Brain microvascular endothelial cell (primary cell): ENCODE measurements at regions not wholly inside any gene's neighbourhood (a gene's known extent, or its start where the extent isn't known, plus 50 kb on each side); places are given as distances from the start of the nearest gene placed in this dataset.

Source experiments
- DNase-seq: peaks from one replicate; pipeline ENCODE4 v3.0.0-alpha.2; 2020
- H3K27ac ChIP-seq: fragments of 250-450 bp; sonication (Bioruptor Pico); 2 replicates; pipeline ENCODE4 v1.5.1; 2020; ENCODE audit warnings: mild to moderate bottlenecking, moderate library complexity
- H3K27me3 ChIP-seq: fragments of 250-450 bp; sonication (Bioruptor Pico); replicated peaks from 2 replicates; pipeline ENCODE4 v1.5.1; 2020; ENCODE audit warnings: mild to moderate bottlenecking
- H3K36me3 ChIP-seq: fragments of 250-450 bp; sonication (Bioruptor Pico); replicated peaks from 2 replicates; pipeline ENCODE4 v1.5.1; 2020; ENCODE audit warnings: mild to moderate bottlenecking
- H3K4me3 ChIP-seq: 2 replicates; pipeline ENCODE4 v1.5.1; 2011; ENCODE audit warnings: low read depth, mild to moderate bottlenecking, control low read depth, low read length, moderate library complexity
- CTCF ChIP-seq: IDR thresholded peaks from 2 replicates; pipeline ENCODE4 v1.5.1; 2011; ENCODE audit warnings: low read depth, mild to moderate bottlenecking, moderate library complexity, low read length, control low read depth, inconsistent platforms; ENCODE audit errors: missing control alignments
- in situ Hi-C: cut with HindIII; loops from 2 replicates; pipeline ENCODE4 v1.10.0; 2017; ENCODE audit warnings: low sequenced_read_pairs, low pct_ligation_motif_present

- Histone ChIP-seq H3K27ac (no peak overlapping the region), H3K36me3 (no peaks in the 10 kb centered on the region), H3K4me3 (no peak overlapping the region), H3K27me3 (no peaks in the 10 kb centered on the region)
- TF ChIP-seq CTCF, result no peak
- in situ Hi-C loops, result no loop called here
- no peak for DNase-seq
These were observed 790.6 kb upstream of the ADGRL2 start for GRCh38 chr1:81010126-81010525.

GRCh38 chr1:81008293-81008692 is 792.4 kb upstream of the ADGRL2 start:
- Histone ChIP-seq H3K36me3 (no peaks in the 10 kb centered on the region), H3K4me3 (no peak overlapping the region), H3K27me3 (no peaks in the 10 kb centered on the region), H3K27ac (no peak overlapping the region)
- DNase-seq, result no peak
- in situ Hi-C loops, result no loop called here
- no peak for TF ChIP-seq CTCF

GRCh38 chr1:81007024-81007423 is 793.7 kb upstream of the ADGRL2 start:
- in situ Hi-C loops, result no loop called here

GRCh38 chr1:81006502-81006901 is 794.2 kb upstream of the ADGRL2 start:
- in situ Hi-C loops, result no loop called here

More at GRCh38 chr1:81007024-81007423, 793.7 kb upstream of the ADGRL2 start:
- H3K4me3 ChIP-seq, result no peak overlapping the region
- H3K36me3 ChIP-seq, result no peaks in the 10 kb centered on the region
- no peaks in the 10 kb centered on the region for H3K27me3 ChIP-seq
- DNase-seq, result no peak
- H3K27ac ChIP-seq, result no peak overlapping the region
- TF ChIP-seq CTCF, result no peak

GRCh38 chr1:81004011-81004410 is 796.7 kb upstream of the ADGRL2 start:
- in situ Hi-C loops, result no loop called here
- DNase-seq, result no peak
- no peak overlapping the region for H3K4me3 ChIP-seq
- no peaks in the 10 kb centered on the region for H3K27me3 ChIP-seq
- H3K27ac ChIP-seq, result no peak overlapping the region
- no peak for TF ChIP-seq CTCF
- H3K36me3 ChIP-seq, result no peaks in the 10 kb centered on the region

More at GRCh38 chr1:81006502-81006901, 794.2 kb upstream of the ADGRL2 start:
- no peak overlapping the region for H3K4me3 ChIP-seq
- no peaks in the 10 kb centered on the region for H3K36me3 ChIP-seq
- TF ChIP-seq CTCF, result no peak
- DNase-seq, result no peak
- no peaks in the 10 kb centered on the region for H3K27me3 ChIP-seq
- no peak overlapping the region for H3K27ac ChIP-seq

GRCh38 chr1:80994934-80995333 is 805.8 kb upstream of the ADGRL2 start:
- no peak for TF ChIP-seq CTCF
- no peak overlapping the region for H3K27ac ChIP-seq
- in situ Hi-C loops, result no loop called here
- no peak overlapping the region for H3K4me3 ChIP-seq
- no peaks in the 10 kb centered on the region for H3K27me3 ChIP-seq
- peak; percentile 4 for DNase-seq
- no peaks in the 10 kb centered on the region for H3K36me3 ChIP-seq
